BJ (cell line): ENCODE measurements at regions not wholly inside any gene's neighbourhood (a gene's known extent, or its start where the extent isn't known, plus 50 kb on each side); places are given as distances from the start of the nearest gene placed in this dataset.
"Not testable (repeated sequence)": the region's sequence is repeated elsewhere in the genome, so short reads cannot be mapped to it uniquely, and the experiment has no call there.

Experiments used
- CTCF ChIA-PET: fragments of 350-600 bp; formaldehyde crosslinking; extraction: SDS; loops from one replicate; lab custom pipeline; 2021; ENCODE audit warnings: antibody characterized with exemption, inconsistent platforms; lab: Yijun Ruan, JAX
- POLR2A ChIA-PET: fragments of 300-600 bp; sonication (Branson Sonifier 250); formaldehyde crosslinking; extraction: SDS; loops from one replicate; lab custom pipeline; 2021; ENCODE audit warnings: antibody characterized with exemption; lab: Charles Lee
- DNase-seq: peaks from one replicate; pipeline ENCODE4 v3.0.0-alpha.2; 2011; ENCODE audit warnings: low read depth
- H3K27me3 ChIP-seq: 2 replicates; pipeline ENCODE4 v1.6.0; 2011; ENCODE audit warnings: low read length; ENCODE audit not compliant: control insufficient read depth, insufficient read depth
- H3K36me3 ChIP-seq: 2 replicates; pipeline ENCODE4 v1.5.1; 2011; ENCODE audit warnings: low read length; ENCODE audit not compliant: control insufficient read depth, insufficient read depth
- H3K4me3 ChIP-seq: 2 replicates; pipeline ENCODE4 v1.5.1; 2011; ENCODE audit warnings: low read depth, mild to moderate bottlenecking, control low read depth, low read length
- CTCF ChIP-seq: IDR thresholded peaks from 2 replicates; pipeline ENCODE4 v1.5.1; 2011; ENCODE audit warnings: low read depth, mild to moderate bottlenecking, control low read depth, inconsistent platforms, low read length, moderate library complexity; ENCODE audit not compliant: insufficient read depth

GRCh38 chr17:68674029-68674925 is 73.1 kb upstream of the FAM20A start:
- no peaks in the 10 kb centered on the region for H3K36me3 ChIP-seq
- no peak for TF ChIP-seq CTCF
- no peak for DNase-seq
- H3K27me3 ChIP-seq: peaks cover 2% of the 10 kb centered on the region; the same call in 1 of the 2 replicates
- CTCF ChIA-PET: interaction anchor here (0.6 to 3.1 kb wide), 2 partner anchors 12 to 134 kb away, joined by 3 to 11 read pairs; no protein-coding TSS in a partner anchor
- no peak overlapping the region for H3K4me3 ChIP-seq
- POLR2A ChIA-PET: interaction anchor here (0.6 kb wide), 1 partner anchor 51 kb away, joined by 8 read pairs; no protein-coding TSS in a partner anchor

- DNase-seq: no peak
- ChIA-PET POLR2A (no interaction called here), CTCF (no interaction called here)
- peaks cover 2% of the 10 kb centered on the region; the same call in 1 of the 2 replicates for H3K27me3 ChIP-seq
- no peak overlapping the region for H3K4me3 ChIP-seq
- no peaks in the 10 kb centered on the region for H3K36me3 ChIP-seq
- no peak for TF ChIP-seq CTCF
Observed at GRCh38 chr17:68670967-68671693, 70.0 kb upstream of the FAM20A start.

GRCh38 chr17:68666438-68666837 is 65.3 kb upstream of the FAM20A start:
- POLR2A ChIA-PET, H3K36me3 ChIP-seq, H3K4me3 ChIP-seq, H3K27me3 ChIP-seq, DNase-seq, CTCF ChIA-PET: not testable (repeated sequence)

- Histone ChIP-seq H3K4me3 (no peak overlapping the region), H3K27me3 (no peaks in the 10 kb centered on the region), H3K36me3 (no peaks in the 10 kb centered on the region)
- no peak for DNase-seq
- no peak for TF ChIP-seq CTCF
- ChIA-PET POLR2A (no interaction called here), CTCF (no interaction called here)
Observed at GRCh38 chr17:68665373-68665772, 64.2 kb upstream of the FAM20A start.

GRCh38 chr17:68662479-68662878 is 61.3 kb upstream of the FAM20A start:
- CTCF ChIA-PET: interaction anchor here (2.6 kb wide), 1 partner anchor 12 kb away, joined by 11 read pairs; no protein-coding TSS in a partner anchor
- POLR2A ChIA-PET: no interaction called here
- no peak for DNase-seq
- Histone ChIP-seq H3K4me3 (no peak overlapping the region), H3K36me3 (no peaks in the 10 kb centered on the region), H3K27me3 (no peaks in the 10 kb centered on the region)
- TF ChIP-seq CTCF: no peak
